GM19023 (cell line): ENCODE measurements at regions not wholly inside any gene's neighbourhood (a gene's known extent, or its start where the extent isn't known, plus 50 kb on each side); places are given as distances from the start of the nearest gene placed in this dataset.

Experiments used
- ATAC-seq: cut with Tn5 transposase; IDR thresholded peaks from one replicate; pipeline ENCODE4 v1.9.1; 2021; ENCODE audit warnings: mild to moderate bottlenecking, moderate library complexity; ENCODE audit not compliant: unreplicated experiment

DNA sequence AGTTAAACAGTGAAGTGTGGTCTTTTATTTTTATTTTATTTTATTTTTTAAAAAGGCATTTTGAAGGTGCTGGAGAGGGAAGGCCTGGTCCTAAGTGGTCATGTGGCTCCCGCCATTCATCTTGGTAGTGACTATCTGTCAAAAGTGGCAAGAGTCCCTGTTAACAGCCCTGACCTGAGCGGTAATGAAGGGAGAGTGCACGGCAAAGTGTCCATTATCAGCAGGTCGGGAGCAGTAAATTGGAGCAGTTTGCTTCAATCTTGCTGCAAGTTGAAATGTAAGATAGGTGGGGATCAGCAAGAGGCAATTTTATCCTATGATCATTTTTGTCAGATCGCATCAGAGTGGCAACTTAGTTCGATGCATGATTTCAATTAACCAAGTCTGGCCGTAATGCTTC, 227.4 kb upstream of the SP4 start:
- no peak for ATAC-seq

DNA sequence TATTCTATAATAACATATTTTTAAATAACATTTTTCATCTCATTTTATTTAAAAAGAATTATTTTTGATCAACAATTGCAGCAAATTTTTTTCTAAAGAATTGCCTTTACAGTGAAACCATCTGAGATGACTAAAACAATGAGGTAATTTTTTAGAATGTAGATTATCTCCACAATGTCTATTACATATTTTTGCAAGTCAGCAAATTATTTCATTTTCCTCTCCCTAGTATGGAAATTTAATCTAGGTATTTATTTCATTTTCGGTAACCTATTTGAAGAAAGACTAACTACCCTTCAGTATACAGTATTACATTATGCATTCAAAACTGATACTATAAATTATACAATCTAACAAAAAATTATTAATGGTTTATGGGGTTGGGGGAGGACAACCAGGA, 213.2 kb upstream of the SP4 start:
- ATAC-seq: no peak

DNA sequence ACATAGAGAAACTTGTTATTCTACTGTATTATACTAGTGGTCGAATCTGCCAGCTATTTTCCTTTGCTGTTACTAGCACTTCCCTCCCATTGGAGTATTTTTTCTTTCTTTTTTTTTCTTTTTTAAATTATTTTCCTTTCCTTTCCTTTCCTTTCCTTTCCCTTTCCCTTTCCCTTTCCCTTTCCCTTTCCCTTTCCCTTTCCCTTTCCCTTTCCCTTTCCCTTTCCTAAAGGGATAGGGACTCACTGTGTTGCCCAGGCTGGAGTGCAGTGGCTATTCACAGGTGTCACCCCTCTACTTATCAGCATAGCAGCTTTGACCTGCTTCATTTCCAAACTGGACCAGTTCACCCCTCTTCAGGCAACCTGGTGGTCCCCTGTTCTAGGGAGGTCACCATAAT, 212.6 kb upstream of the SP4 start:
- ATAC-seq: no peak

DNA sequence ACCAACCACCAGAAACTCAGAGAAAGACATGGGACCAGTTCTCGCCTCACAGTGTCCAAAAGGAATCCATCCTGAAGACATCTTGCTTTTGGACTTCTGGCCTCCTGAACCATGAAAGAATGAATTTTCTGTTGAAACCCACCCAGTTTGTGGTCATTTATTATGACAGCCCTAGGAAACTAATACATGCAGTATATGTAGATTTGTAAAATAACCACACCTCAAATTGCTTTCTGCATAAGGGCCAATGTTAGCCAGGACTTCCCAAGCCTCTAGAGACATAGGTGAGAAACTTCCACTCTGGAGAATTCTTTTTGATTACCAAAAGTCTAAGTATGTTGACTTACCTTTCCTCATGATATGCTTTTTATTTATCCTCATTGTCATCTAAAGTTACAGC, 210.5 kb upstream of the SP4 start:
- no peak for ATAC-seq

DNA sequence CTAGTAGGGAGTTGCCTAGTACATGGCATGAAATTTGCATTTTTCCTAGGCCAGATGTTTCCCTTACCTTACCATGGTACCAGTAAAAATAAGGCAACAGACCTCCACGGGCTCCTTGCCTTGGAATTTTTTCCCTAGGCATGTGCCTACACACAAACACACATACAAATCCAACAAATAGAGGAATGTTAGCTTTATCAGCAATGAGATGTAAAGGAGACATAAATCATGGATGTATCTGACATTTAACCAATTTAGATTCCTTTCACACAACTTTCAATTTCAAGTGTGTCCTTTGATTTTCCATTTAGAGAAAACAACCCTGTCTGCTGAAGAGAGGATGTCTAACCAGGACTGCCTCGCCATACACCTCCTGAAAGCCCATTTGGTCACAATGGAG, 209.7 kb upstream of the SP4 start:
- no peak for ATAC-seq

DNA sequence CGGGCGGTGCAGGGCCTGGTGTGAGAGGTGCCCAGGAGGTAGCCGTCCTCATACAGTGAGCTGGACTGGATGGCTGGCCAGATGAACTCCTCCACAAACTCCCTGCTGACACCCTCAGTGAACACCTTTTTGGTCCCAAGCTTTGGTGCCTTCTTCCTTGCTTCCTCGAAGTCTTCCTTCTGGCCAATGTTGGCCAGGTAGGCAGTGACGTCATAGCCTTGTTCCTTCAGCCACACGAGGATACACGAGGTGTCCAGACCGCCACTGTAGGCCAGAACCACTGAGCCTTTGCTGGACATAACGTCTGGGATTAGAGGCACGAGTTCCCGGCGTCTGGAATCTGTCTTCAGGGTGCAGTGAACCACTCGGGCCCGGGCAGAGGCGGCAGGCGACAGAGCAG, 206.8 kb upstream of the SP4 start:
- no peak for ATAC-seq

DNA sequence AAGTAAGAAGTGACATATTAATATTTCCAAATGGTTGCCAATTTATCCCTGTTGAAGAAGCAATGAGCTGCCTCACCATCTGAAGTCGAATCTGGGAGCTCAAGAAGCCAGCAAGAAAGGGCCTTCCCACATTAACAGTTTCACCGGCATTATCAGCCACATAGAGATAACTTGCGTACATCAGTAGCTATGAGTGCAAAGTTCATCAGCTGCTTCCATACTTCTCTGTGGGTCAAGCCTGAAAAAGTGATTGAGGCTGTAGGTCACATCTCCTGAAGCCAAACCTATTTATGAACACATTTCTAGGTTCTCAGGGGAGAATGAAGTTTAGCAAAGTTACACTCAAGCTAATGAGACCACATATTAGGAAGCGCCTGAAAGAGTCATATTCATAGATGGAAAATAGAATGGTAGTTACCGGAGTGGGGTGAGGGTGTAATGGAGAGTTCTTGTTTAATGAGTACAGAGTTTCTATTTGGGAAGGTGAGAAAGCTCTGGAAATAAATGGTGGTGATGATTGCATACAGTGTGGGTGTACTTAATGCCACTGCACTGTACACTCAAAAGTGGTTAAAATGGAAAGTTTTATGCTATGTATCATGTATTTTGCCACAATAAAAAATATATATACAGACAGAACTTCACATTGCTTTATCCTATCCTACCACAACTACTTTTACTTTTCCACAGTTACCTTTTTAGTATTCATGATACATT, 189.3 kb upstream of the SP4 start:
- ATAC-seq: no peak

DNA sequence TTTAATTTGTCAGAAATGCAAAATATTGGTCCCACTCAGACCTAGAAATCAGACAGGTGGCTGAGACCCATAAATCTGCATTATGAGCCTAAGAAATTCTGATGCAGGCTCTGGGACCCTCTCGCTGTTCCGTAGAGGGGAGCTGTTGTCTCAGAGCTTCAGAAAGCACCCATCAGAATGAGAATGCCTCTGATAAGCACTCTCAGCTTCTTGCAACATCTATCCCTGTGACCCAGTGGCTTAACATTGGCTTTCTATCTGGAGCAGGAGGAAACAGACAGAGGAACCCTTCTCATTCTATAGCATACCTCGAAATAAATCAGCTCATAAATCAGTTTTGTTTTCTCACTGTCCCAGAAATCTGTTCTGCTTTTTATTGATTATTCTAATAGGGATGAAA, 184.6 kb upstream of the SP4 start:
- ATAC-seq: no peak

DNA sequence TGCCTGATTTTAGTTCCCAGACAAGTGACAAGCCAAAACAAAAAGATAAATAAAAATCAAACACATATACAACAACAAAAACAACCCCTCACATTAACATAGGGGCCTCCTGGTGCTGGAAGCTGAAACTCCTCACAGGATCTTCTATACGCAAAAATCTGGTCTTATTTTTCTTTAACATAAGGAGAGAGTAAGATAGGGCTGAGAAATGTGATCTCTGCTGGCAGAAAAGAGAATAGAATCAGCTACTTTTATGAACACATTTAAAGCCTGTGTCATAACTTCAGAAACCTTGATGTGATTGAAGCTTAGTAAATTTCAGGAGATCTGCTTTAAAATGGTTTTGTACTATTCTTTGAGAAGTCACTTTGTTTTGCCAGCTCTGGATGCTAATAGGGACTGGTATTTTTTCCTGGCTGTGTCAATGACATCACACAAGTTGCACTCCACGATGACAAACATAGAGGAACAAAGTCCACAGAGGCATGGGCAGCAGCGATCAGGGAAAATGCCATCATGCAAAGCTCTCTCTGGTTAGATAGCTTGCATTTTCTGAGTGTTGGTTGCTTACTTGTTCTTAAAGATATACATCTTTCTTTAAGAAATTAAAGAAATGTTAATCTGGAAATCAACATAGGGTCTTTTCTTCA, 176.6 kb upstream of the SP4 start:
- ATAC-seq: no peak

DNA sequence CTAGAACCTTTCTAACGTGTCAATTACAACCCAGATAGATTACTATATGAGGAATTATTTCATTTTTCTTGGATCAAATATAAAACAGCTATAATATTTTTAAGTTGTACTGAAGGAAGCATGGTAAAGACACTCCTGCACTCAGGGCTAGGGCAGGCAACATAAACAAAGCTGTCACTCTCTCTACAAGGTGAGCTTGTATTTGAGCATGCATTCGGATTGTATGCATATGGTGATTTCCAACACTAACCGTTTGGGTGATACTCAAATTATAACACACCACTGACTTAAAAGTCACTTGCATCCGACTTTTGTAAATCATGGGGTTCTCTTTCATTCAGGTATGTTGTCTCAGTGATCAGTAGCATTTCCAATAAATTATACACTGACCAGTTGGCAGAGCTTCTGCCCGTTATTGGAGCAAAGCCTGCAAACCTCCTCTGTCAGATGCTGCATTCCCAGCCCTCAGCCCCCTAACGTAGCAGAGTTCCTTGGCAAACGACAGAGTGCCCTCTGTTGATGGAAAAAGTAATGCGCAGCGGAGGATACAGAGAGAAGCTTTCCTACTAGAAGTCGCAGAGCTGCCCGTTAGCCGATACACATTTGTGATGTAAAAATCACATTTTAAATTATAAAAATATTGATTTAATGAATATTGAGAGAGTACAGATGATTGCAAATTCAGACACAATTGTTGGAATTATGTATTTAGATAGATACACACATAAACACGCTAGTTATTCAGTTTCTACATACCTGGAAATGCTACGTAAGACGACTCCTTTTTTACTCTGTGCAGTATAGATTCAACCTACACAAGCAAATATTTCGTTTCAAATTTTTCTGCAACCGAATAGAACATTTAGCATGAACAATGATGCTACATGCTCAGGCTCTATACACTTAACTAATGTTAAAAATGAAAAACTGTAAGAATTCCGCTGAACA, 173.9 kb upstream of the SP4 start:
- ATAC-seq: no peak

DNA sequence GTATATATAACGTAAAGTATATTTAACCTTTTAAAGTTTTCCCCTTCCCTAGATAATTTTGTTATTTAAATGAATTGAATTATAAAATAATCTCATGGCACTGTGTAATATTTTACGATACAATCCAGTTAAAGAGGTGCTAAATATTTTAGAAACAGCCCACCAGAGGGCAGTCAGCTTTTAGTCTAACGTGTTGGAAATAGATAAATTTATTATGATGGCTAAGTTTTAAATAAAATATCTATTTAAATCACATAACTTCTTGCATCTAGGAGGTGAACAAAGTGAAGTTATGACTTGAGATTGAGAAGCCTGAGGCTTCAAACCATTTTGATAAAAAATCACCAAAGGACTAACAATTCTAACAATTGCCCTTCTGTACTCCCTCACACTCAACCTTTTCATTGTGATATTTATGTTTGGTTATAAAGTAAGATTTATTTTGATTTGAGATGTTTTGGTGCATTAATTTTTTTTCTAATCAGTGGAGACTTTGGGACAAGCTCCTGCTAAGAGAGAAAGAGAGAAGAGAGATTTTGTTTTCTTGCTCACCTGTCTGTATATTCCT, 171.5 kb upstream of the SP4 start:
- no peak for ATAC-seq

DNA sequence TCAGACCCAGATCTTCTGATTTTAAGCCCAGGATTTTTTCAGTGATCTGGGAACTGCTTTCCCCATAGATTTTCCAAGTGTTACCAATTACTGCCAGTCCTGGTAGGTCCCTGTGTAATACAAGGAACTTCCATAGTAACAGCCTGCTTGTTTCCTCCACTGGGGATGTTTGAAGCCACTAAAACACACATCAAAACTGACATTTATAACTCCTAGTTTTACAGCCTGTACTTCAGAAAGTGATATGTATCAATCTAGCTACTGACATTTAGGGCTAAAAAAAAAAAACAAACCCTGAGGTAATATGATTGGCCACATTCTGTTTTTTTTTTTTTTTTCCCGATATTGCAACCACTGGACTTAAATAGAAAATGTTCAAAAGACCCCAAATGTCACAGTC, 166.9 kb upstream of the SP4 start:
- ATAC-seq: no peak

DNA sequence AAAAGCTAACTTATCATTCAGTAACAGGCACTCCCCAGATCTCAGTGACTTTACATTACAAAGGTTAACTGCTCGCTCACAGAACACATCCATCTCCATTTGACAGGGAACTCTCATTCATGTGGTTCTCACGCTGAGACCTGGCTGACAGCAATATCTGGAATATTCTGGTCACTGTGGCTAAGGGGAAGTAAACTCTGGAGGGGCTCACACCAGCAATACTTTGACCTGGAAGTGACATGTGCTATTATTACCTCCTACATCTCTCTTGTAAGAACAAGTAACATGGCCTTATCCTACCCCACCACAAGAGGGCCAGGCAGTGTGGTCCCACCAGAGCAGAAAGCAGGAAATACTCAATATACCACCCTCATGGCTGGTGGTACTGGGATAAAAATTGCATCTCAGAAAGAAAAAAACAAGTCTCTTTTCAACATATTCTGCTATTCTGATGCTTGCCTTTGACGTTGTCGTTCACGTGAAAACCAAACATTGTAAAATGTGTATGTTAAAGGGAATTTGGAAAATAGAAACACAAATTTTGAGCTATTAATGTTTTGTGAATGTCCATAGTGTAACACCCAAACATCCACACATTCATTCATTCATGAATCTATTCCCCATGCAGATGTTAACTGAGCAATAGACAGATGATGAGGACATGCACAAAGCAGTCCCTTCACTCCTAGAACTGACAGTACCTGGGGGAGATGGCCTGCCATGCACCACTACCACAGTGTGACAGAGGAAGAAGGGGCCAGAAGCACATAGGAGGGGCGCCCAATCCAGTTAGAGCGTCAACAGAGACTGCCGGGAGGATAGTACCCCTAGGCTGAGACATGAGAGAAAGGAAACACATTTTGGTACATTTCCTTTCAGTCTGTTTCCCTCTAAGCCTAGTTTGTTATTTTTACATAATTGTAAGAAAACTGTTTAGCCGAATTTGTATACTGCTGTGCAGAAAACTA, 166.0 kb upstream of the SP4 start:
- ATAC-seq: peak; percentile 80

DNA sequence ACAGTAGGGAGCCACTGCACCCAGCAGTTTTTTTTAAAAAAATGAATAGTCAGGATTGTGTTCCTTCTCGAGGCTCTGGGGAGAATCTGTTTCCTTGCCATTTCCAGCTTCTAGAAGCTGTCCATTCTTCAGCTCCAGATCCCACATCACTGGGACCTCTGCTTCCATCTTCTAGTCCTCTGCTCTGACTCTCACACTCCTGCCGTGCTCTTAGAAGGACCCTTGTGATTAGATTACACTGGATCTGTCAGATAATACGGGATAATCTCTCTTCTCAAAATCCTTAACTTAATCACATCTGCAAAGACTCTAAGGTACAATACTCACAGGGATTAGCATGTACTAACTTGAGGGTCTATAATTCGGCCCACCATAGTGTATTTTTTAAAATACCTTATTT, 158.9 kb upstream of the SP4 start:
- ATAC-seq: no peak

DNA sequence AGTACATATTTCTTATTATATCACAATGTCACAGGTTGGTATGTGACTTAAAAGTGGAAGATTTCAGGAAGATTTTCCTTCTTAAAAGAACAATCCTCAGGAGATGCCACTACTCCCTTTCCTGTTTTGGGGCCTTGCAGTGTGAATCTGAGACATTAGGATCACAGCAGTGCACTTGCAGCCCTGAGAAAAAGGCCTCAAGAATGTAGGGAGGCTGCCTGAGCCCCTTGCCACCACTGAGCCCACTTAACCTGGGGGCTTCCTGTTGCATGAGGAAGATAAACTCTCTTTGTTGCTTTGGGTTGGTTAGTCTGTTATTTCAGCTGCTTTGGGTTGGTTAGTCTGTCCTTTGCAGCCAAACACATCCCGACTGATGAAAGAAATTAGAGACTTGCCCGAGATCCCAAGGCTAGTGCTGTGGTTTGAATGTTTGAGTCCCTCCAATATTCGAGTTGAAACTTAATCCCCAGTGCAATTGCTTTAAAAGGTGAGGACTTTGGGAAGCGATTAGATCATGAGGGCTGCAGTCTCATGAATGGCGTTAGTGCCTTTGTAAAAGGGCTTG, 151.3 kb upstream of the SP4 start:
- no peak for ATAC-seq

DNA sequence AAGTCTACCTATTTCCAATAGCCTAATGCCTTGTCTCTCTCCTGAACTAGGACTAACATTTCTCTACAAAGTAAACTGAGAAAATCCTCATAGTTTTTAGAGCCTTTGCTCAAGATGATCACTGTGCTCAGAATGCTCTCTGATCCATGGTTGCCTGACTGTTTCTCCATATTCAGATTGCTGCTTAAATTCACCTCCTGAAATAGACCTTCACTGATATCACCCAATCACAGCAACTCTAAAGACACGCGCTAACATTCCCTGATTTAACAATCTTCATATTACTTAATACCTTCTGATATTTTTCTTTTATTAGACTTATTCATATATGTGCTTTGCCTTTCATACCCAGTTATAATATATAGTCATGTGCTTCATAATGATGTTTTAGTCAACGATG, 148.9 kb upstream of the SP4 start:
- no peak for ATAC-seq

DNA sequence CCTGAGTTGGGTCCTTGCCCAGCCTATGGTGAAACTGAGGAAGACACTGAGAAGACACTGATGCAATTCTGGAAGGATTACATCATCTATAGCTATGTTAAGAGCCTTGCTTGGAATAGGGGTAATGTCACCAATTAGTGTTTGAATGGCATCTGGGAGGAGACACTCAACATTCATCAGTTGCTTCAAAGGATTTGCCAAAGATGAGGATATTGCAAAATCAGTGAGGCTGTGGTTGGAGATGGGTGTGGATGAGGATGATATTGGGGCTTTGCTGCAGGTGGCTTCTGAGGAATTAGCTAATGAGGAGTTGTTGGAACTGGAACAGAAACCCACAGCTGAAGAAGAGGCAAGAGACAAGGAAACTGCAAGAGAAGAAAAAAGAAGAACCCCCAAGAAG, 146.7 kb upstream of the SP4 start:
- no peak for ATAC-seq

DNA sequence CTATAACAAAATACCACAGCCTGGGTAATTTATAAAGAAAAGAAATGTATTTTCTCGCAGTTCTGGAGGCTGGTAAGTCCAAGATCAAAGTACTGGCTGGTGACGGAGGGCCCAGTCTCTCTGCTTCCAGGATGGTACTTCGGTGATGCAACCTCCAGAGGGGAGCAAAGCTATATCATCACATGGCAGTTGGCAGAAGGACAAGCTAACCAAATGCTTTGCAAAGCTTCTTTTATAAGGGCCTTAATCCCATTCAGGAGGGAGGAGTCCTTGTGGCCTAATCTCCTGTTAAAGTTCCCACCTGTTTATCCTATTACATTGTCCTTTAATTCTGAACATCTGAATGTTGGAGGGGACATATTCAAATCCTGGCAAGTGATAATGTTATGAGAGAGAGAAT, 134.1 kb upstream of the SP4 start:
- no peak for ATAC-seq

DNA sequence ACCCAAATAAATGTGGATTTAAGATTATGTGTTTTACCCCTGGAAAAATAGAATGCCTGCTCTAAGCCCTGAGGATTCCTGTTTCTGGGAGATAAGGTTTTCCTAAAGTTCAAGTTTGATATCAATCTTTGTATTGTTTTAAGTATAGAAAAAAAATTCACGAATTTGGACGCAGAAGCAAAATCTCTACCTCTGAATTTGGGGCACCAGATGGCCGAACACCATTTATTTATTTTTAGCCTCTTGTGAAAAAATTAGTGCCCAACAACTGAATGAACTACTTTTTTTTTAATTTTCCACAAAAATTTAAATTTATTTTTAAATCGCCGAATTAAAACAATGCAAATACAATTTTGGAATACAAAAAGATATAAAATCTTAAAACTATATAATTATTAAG, 128.1 kb upstream of the SP4 start:
- ATAC-seq: no peak

DNA sequence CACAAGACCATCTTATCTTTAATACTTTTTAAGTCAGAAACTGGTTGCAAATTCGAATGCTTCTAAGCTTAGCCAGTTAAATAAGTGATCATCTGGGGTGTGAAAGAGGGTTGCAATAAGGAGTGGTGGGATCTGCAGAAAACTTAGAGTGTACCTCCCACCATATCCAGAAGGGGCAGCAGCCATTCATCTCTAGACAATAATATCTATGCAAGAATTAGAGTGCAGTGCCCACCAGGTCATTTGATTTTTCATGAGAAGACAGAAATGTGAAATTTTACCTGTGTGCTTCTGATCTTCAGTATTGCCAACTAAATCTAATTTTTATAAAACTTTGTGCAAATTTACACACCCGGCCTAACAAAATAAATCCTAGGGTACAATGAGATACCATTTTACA, 127.2 kb upstream of the SP4 start:
- no peak for ATAC-seq
